Common myeloid progenitor, CD34-positive (primary cell): ENCODE measurements at regions not wholly inside any gene's neighbourhood (a gene's known extent, or its start where the extent isn't known, plus 50 kb on each side); places are given as distances from the start of the nearest gene placed in this dataset.

Experiments
- CTCF ChIA-PET: fragments of 350-600 bp; sonication (Branson Sonifier 250); formaldehyde crosslinking; loops from one replicate; lab custom pipeline; 2021; ENCODE audit warnings: antibody characterized with exemption; lab: Charles Lee
- POLR2A ChIA-PET: fragments of 350-600 bp; sonication (Branson Sonifier 250); formaldehyde crosslinking; loops from one replicate; lab custom pipeline; 2021; ENCODE audit warnings: antibody characterized with exemption; lab: Charles Lee
- DNase-seq, 3 donors: peaks; one replicate each; pipeline versions ENCODE4 v3.0.0 to v3.0.0-alpha.2; 2013
- H3K27ac ChIP-seq, 2 experiments: 1 replicate in 1 of 2; 2 replicates in 1 of 2; pipeline ENCODE4 v1.7.0; 2013; ENCODE audit warnings: inconsistent platforms in 2 of 2, low read length in 2 of 2, mild to moderate bottlenecking in 2 of 2, low read depth in 1 of 2, moderate library complexity in 1 of 2; ENCODE audit not compliant: severe bottlenecking in 2 of 2, insufficient read depth in 1 of 2, poor library complexity in 1 of 2
- H3K27me3 ChIP-seq, 5 experiments: replicated peaks in 2 of 5; 1 replicate in 3 of 5; 2 replicates in 2 of 5; pipeline versions ENCODE4 v1.6.1 to v1.7.0; 2013; ENCODE audit warnings: low read length in 4 of 5, mild to moderate bottlenecking in 2 of 5, moderate library complexity in 2 of 5, inconsistent platforms in 1 of 5; ENCODE audit not compliant: insufficient read depth in 5 of 5, control insufficient read depth in 4 of 5
- H3K36me3 ChIP-seq, 4 experiments: 1 replicate in 2 of 4; 2 replicates in 2 of 4; pipeline versions ENCODE4 v1.6.1 to v1.7.0; 2013; ENCODE audit warnings: low read length in 3 of 4, control low read depth in 1 of 4, mild to moderate bottlenecking in 1 of 4; ENCODE audit not compliant: control insufficient read depth in 4 of 4, insufficient read depth in 4 of 4
- H3K4me1 ChIP-seq, 4 experiments: 1 replicate in 3 of 4; 2 replicates in 1 of 4; pipeline versions ENCODE4 v1.6.1 to v1.7.1; 2013; ENCODE audit warnings: low read length in 3 of 4, mild to moderate bottlenecking in 3 of 4, control low read depth in 1 of 4, inconsistent platforms in 1 of 4, moderate library complexity in 1 of 4; ENCODE audit not compliant: control insufficient read depth in 4 of 4, insufficient read depth in 4 of 4; ENCODE audit errors: control extremely low read depth in 1 of 4
- H3K4me3 ChIP-seq, 7 experiments: 1 replicate in 4 of 7; 2 replicates in 3 of 7; pipeline versions ENCODE4 v1.5.1 to v1.7.0; 2013; ENCODE audit warnings: mild to moderate bottlenecking in 7 of 7, low read length in 6 of 7, moderate library complexity in 6 of 7, inconsistent platforms in 2 of 7, low read depth in 2 of 7, control low read depth in 1 of 7; ENCODE audit not compliant: insufficient read depth in 4 of 7, control insufficient read depth in 1 of 7; ENCODE audit errors: extremely low read depth in 1 of 7
- H3K9me3 ChIP-seq, 5 experiments: 1 replicate in 4 of 5; 2 replicates in 1 of 5; pipeline versions ENCODE4 v1.6.1 to v1.7.1; 2013; ENCODE audit warnings: low read length in 4 of 5, mild to moderate bottlenecking in 2 of 5, inconsistent platforms in 1 of 5, low read depth in 1 of 5, moderate library complexity in 1 of 5; ENCODE audit not compliant: control insufficient read depth in 4 of 5, insufficient read depth in 2 of 5; ENCODE audit errors: control extremely low read depth in 1 of 5
- WGBS: methylation state at CpG from one replicate; pipeline ENCODE4 v1.1.5; 2013; ENCODE audit not compliant: insufficient coverage; 5-methylcytosine and 5-hydroxymethylcytosine counted together

DNA sequence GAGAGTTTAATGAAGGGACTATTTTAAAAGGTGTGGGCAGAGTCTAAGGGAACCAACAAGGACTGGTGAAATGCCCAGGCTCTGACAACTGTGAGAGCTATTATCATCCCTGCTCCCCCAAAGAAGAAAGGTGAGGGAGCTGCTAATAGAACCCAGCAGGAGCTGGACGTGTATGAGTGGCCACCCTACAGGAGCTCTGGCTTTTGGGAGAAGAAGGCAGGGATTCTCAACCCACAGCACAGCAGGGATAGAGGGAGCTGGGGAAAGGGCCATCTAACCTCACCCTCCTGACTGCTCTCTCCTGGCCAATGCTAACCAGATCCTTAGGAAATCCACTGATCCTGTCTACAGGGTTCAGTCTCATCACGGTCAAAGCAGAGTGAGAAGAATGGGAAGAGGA is 57.1 kb downstream of the GRIN2B start:
- 40% methylated on average over 1 of the region's 2 CpGs for WGBS
- no peak for DNase-seq
- Histone ChIP-seq H3K36me3 (no peaks in the 10 kb centered on the region), H3K9me3 (peaks cover 0 to 2% (median 0%) of the 10 kb centered on the region in 5 experiments), H3K27ac (no peak overlapping the region), H3K27me3 (peaks cover 0 to 7% (median 3%) of the 10 kb centered on the region in 5 experiments), H3K4me1 (no peaks in the 10 kb centered on the region), H3K4me3 (no peak overlapping the region)
- ChIA-PET POLR2A (no interaction called here), CTCF (no interaction called here)

DNA sequence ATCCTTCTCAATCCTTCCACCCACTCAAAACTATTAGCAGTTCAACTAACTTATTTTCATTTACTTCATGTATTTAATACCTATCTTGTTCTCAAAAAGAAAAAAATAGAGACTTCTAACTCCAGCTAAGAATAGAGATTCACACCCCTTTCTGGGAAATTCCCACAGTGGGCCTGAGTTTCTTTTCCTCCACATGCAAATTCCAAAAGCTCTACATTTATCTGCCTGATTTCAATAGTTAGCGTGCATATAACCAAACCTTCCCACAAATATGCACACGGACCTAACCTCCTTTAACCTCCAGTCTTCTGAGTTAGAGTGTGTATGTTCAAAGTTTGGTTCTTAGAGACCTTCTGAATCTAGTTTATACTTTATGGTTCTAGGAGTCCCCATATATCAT is 62.5 kb downstream of the GRIN2B start:
- no peak for DNase-seq
- CTCF ChIA-PET = no interaction called here
- Histone ChIP-seq H3K27me3 (peaks cover 0 to 7% (median 3%) of the 10 kb centered on the region in 5 experiments), H3K4me1 (no peaks in the 10 kb centered on the region), H3K4me3 (no peak overlapping the region), H3K36me3 (no peaks in the 10 kb centered on the region), H3K27ac (no peak overlapping the region), H3K9me3 (no peaks in the 10 kb centered on the region)
- WGBS = no CpG with 5 or more reads among the region's 2 CpGs
- POLR2A ChIA-PET = no interaction called here

DNA sequence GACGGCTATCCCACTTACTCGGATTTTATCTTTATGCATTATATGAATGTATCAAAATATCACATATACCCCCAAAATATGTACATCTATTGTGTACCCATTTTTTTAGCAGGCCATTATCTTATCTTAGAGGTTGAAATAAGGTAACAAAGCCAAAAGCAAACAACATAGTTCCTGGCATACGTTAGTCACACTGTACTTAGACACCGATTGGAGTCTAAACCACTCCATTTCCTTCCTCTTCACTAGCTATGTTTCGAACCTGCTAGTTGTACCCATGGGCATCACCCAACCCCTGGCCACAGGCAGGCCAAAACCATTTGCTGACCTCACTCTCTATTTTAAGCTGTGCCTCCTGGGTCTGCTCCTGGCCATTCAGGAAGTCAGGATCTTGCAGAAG is 66.3 kb downstream of the GRIN2B start:
- H3K4me3 ChIP-seq = no peak overlapping the region
- WGBS = 11% methylated on average over 3 of the region's 5 CpGs
- no peaks in the 10 kb centered on the region for H3K4me1 ChIP-seq
- H3K9me3 ChIP-seq = no peaks in the 10 kb centered on the region
- POLR2A ChIA-PET = no interaction called here
- H3K36me3 ChIP-seq = no peaks in the 10 kb centered on the region
- DNase-seq = no peak
- CTCF ChIA-PET = no interaction called here
- no peak overlapping the region for H3K27ac ChIP-seq
- peaks cover 0 to 10% (median 0%) of the 10 kb centered on the region in 5 experiments for H3K27me3 ChIP-seq

DNA sequence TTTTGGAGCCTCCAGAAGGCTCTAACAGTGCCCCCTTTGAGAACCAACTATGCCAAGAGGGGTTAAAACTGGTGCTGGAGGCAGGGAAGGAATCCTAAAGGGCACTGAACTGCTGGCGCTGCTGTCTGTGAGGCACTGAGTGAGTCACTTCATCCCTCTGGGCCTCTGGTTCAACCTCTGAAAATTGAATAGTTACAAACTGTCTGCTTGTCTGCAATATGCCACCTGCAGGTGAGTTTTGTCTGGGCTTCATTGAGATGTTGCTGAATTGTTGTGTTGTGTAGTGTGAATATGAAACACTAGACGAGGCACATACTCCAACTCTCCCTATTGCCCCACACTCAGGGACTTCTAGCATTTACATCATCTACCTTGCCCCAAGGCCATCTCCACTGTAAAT is 68.0 kb downstream of the GRIN2B start:
- Histone ChIP-seq H3K4me3 (no peak overlapping the region), H3K4me1 (no peaks in the 10 kb centered on the region), H3K27me3 (peaks cover 0 to 8% (median 0%) of the 10 kb centered on the region in 5 experiments), H3K36me3 (no peaks in the 10 kb centered on the region), H3K27ac (no peak overlapping the region), H3K9me3 (no peaks in the 10 kb centered on the region)
- no peak for DNase-seq
- 100% methylated on average over 1 of the region's 2 CpGs for WGBS
- POLR2A ChIA-PET = no interaction called here
- CTCF ChIA-PET = no interaction called here

DNA sequence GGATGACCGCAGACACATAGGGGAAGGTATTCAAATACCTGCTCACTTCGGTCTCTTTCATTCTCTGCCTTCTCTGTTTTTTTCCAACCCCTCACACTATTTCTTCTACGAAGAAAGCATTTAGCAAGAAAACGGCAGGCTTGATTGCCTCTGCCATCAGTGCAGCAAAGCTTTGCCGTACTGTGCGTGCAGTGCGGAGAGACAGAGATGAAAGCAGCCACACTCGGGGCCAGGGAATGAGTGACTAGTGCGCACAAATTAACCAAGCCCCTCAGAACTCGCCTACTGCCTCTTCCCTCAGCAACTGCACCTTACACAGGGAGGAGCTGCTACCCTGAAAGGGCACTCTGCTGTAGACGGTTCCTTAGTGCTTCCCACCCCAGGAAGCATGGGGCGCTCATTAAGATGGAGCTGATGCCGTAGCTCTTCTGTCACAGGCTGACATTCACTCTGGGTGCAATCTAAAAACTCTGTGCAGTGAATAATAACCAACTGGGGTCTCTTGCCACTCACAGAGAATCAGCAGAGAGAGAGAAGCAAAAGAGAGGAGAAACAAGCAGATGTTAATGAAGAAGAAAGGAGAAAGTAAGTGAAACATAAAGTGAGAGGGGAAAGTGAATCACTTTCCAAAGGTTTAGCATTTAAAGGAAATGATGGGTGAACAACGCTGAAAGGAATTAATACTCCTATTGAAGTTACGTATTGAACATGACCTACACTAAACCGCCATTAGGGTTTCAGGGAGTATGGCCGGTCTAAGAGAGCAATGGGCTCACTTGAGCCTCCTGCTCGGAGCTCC is 69.4 kb downstream of the GRIN2B start:
- 91% methylated on average over 18 of the region's 18 CpGs for WGBS
- H3K9me3 ChIP-seq = no peaks in the 10 kb centered on the region

DNA sequence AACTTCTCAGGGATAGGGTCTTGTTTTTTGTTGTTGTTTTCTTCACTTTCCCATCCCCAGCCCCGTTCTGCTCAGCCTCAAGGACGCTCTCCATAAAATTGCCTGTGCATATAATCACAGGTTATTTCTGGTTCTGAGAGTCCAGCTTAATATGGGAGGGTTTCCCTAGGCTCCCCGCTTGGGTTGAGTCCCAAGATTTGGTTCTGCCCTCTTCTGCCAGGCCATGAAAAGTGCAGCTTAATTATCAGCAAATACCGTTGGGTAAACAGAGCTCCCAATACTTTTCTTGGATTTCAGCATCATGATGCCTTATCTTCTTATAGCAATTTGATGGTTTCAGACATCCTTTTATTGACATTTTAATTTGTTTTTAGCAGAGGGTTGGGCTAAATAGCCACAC is 75.6 kb downstream of the GRIN2B start:
- Histone ChIP-seq H3K4me3 (no peak overlapping the region), H3K9me3 (no peaks in the 10 kb centered on the region), H3K36me3 (no peaks in the 10 kb centered on the region), H3K27ac (no peak overlapping the region), H3K4me1 (no peaks in the 10 kb centered on the region), H3K27me3 (peaks cover 0 to 4% (median 0%) of the 10 kb centered on the region in 5 experiments)
- ChIA-PET POLR2A (no interaction called here), CTCF (no interaction called here)
- no peak for DNase-seq
- 100% methylated on average over 4 of the region's 4 CpGs for WGBS

More for the DNA sequence above, 69.4 kb downstream of the GRIN2B start:
- ChIA-PET POLR2A (no interaction called here), CTCF (no interaction called here)
- no peak for DNase-seq
- Histone ChIP-seq H3K4me3 (no peak overlapping the region), H3K27ac (no peak overlapping the region), H3K27me3 (peaks cover 0 to 8% (median 0%) of the 10 kb centered on the region in 5 experiments), H3K4me1 (no peaks in the 10 kb centered on the region), H3K36me3 (no peaks in the 10 kb centered on the region)

DNA sequence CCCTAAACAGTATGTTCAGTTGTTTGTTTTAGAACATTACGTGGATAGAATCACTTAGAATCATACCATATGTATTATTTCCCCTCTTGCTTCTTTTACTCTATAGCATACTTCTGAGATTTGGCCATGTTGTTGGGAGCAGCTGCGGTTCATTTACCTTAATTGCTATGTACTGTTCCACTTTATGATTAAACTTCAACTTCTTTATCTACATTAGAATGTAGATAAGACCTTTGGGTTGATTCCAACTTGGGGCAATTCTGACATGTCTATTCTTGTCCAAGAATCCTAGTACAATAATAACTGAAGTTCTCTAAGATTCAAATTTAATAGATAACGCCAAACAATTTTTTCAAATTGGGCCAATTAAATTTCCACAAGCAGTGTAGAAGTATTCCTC is 80.7 kb downstream of the GRIN2B start:
- no peak overlapping the region for H3K27ac ChIP-seq
- H3K4me3 ChIP-seq = no peak overlapping the region
- H3K4me1 ChIP-seq = no peaks in the 10 kb centered on the region
- ChIA-PET POLR2A (no interaction called here), CTCF (no interaction called here)
- DNase-seq = no peak
- H3K9me3 ChIP-seq = peaks cover 0 to 2% (median 0%) of the 10 kb centered on the region in 5 experiments
- WGBS = 100% methylated on average over 1 of the region's 3 CpGs
- H3K27me3 ChIP-seq = peaks cover 0 to 2% (median 0%) of the 10 kb centered on the region in 5 experiments
- H3K36me3 ChIP-seq = no peaks in the 10 kb centered on the region
